ENCODE measurements at regions not wholly inside any gene's neighbourhood (a gene's known extent, or its start where the extent isn't known, plus 50 kb on each side); places are given as distances from the start of the nearest gene placed in this dataset.

DNA sequence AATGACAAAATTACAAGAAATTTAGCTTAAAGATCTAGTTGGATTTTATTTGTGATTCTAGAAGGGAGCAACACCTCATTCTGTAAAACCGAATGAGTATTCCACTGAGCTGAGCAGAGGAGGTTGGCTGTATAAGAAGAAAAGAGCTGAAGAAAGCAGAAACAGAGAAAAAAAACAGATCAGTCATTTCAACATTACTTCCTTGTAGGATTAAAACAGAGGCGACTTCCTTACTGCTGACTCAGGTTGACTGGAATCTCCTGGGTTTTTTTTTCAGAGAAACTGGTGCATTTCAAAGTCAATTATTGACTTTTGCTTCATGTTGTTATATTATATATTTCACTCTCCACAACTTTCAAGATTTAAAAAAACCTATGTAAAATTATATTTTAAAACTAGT is 368.1 kb upstream of the UBE2E2 start:
- TF ChIP-seq, protein P1, sequence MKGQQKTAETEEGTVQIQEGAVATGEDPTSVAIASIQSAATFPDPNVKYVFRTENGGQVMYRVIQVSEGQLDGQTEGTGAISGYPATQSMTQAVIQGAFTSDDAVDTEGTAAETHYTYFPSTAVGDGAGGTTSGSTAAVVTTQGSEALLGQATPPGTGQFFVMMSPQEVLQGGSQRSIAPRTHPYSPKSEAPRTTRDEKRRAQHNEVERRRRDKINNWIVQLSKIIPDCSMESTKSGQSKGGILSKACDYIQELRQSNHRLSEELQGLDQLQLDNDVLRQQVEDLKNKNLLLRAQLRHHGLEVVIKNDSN (IDR thresholded peaks at IDR 0.05; ENCODE audit: borderline replicate concordance, low read depth) = no peak
- no peak for TF ChIP-seq EZH2phosphoT487 (IDR thresholded peaks at IDR 0.05; ENCODE audit: borderline replicate concordance, low read depth)
- TF ChIP-seq, protein P2, sequence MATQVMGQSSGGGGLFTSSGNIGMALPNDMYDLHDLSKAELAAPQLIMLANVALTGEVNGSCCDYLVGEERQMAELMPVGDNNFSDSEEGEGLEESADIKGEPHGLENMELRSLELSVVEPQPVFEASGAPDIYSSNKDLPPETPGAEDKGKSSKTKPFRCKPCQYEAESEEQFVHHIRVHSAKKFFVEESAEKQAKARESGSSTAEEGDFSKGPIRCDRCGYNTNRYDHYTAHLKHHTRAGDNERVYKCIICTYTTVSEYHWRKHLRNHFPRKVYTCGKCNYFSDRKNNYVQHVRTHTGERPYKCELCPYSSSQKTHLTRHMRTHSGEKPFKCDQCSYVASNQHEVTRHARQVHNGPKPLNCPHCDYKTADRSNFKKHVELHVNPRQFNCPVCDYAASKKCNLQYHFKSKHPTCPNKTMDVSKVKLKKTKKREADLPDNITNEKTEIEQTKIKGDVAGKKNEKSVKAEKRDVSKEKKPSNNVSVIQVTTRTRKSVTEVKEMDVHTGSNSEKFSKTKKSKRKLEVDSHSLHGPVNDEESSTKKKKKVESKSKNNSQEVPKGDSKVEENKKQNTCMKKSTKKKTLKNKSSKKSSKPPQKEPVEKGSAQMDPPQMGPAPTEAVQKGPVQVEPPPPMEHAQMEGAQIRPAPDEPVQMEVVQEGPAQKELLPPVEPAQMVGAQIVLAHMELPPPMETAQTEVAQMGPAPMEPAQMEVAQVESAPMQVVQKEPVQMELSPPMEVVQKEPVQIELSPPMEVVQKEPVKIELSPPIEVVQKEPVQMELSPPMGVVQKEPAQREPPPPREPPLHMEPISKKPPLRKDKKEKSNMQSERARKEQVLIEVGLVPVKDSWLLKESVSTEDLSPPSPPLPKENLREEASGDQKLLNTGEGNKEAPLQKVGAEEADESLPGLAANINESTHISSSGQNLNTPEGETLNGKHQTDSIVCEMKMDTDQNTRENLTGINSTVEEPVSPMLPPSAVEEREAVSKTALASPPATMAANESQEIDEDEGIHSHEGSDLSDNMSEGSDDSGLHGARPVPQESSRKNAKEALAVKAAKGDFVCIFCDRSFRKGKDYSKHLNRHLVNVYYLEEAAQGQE (IDR thresholded peaks at IDR 0.05; ENCODE audit: low read depth, low read length) = no peak
- TF ChIP-seq TAF1 (IDR thresholded peaks at IDR 0.05; ENCODE audit: borderline replicate concordance, low read depth, low read length) = no peak
- TF ChIP-seq YY1 (IDR thresholded peaks at IDR 0.05; ENCODE audit: low read depth) = no peak
- no peak for TF ChIP-seq RCOR1 (IDR thresholded peaks at IDR 0.05; ENCODE audit: low read length)
- no peak for TF ChIP-seq MXI1 (IDR thresholded peaks at IDR 0.05; ENCODE audit: low read depth, low read length)
- TF ChIP-seq SIN3A (IDR thresholded peaks at IDR 0.05; ENCODE audit: borderline replicate concordance, low read depth, low read length) = no peak
- TF ChIP-seq, protein P3, sequence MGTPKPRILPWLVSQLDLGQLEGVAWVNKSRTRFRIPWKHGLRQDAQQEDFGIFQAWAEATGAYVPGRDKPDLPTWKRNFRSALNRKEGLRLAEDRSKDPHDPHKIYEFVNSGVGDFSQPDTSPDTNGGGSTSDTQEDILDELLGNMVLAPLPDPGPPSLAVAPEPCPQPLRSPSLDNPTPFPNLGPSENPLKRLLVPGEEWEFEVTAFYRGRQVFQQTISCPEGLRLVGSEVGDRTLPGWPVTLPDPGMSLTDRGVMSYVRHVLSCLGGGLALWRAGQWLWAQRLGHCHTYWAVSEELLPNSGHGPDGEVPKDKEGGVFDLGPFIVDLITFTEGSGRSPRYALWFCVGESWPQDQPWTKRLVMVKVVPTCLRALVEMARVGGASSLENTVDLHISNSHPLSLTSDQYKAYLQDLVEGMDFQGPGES (IDR thresholded peaks at IDR 0.05; ENCODE audit: low read depth, low read length) = no peak
- TF ChIP-seq RXRA (IDR thresholded peaks at IDR 0.05; ENCODE audit: borderline replicate concordance, low read depth) = no peak
- no peak for TF ChIP-seq NRF1 (IDR thresholded peaks at IDR 0.05; ENCODE audit: low read depth, low read length)
- no peak for TF ChIP-seq RFX5 (IDR thresholded peaks at IDR 0.05; ENCODE audit: low read length)
- TF ChIP-seq MEF2A (IDR thresholded peaks at IDR 0.05; ENCODE audit: borderline replicate concordance, low read depth) = no peak
- TF ChIP-seq NFIC (IDR thresholded peaks at IDR 0.05; ENCODE audit: borderline replicate concordance) = no peak
- TF ChIP-seq, protein P4, sequence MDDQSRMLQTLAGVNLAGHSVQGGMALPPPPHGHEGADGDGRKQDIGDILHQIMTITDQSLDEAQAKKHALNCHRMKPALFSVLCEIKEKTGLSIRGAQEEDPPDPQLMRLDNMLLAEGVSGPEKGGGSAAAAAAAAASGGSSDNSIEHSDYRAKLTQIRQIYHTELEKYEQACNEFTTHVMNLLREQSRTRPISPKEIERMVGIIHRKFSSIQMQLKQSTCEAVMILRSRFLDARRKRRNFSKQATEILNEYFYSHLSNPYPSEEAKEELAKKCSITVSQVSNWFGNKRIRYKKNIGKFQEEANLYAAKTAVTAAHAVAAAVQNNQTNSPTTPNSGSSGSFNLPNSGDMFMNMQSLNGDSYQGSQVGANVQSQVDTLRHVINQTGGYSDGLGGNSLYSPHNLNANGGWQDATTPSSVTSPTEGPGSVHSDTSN (IDR thresholded peaks at IDR 0.05) = no peak
- no peak for TF ChIP-seq ELF1 (IDR thresholded peaks at IDR 0.05)
- no peak for TF ChIP-seq GATA2 (CRISPR knock-in tag; IDR thresholded peaks at IDR 0.05)
- no peak for TF ChIP-seq RAD21 (IDR thresholded peaks at IDR 0.05; ENCODE audit: low read length)
- H3K9me2 ChIP-seq = no peaks in the 10 kb centered on the region
- H3K4me3 ChIP-seq (ENCODE audit: low read depth in 2 of 2, low read length in 1 of 2) = no peak overlapping the region
- CTCF ChIA-PET = no interaction called here
- no peak for DNase-seq
- no peaks in the 10 kb centered on the region for H3K27me3 ChIP-seq (ENCODE audit: insufficient read depth)
- H3K9me3 ChIP-seq = no peaks in the 10 kb centered on the region
- H3K79me2 ChIP-seq (ENCODE audit: insufficient read depth) = no peaks in the 10 kb centered on the region
- H3K4me1 ChIP-seq (ENCODE audit: control insufficient read depth in 1 of 2, insufficient read depth in 2 of 2, low read depth in 1 of 2, low read length in 1 of 2) = no peaks in the 10 kb centered on the region
- no peak overlapping the region for H3K4me2 ChIP-seq
- H3K9ac ChIP-seq = no peak overlapping the region
- no peak overlapping the region for H2AFZ ChIP-seq (ENCODE audit: low read depth)
- H3F3A ChIP-seq (replicated peaks; ENCODE audit: insufficient read depth) = no peaks in the 10 kb centered on the region
- no peak overlapping the region for H3K27ac ChIP-seq (ENCODE audit: low read depth in 2 of 2, low read length in 1 of 2)
- H4K20me1 ChIP-seq (ENCODE audit: insufficient read depth) = no peaks in the 10 kb centered on the region
- WGBS (ENCODE audit: low lambda C conversion rate) = 23% methylated on average over 2 of the region's 2 CpGs
- no peaks in the 10 kb centered on the region for H3K36me3 ChIP-seq (replicated peaks in 1 of 2; ENCODE audit: control insufficient read depth in 1 of 2, insufficient read depth in 2 of 2, low read length in 1 of 2)
- POLR2A ChIA-PET = no interaction called here

All from SK-N-SH (cell line).